PC-3 (cell line): ENCODE measurements at regions not wholly inside any gene's neighbourhood (a gene's known extent, or its start where the extent isn't known, plus 50 kb on each side); places are given as distances from the start of the nearest gene placed in this dataset.
"Not testable (repeated sequence)": the region's sequence is repeated elsewhere in the genome, so short reads cannot be mapped to it uniquely, and the experiment has no call there.

Source experiments
- ATAC-seq: fragments of 200-7000 bp; cut with Tn5 transposase; 2 replicates; pipeline ENCODE4 v1.9.1; 2020; ENCODE audit warnings: mild to moderate bottlenecking, moderate library complexity
- BruUV-seq: library from RNA; stranded (reverse); fragments of 400-500 nt; replicated peaks from 2 replicates; lab custom pipeline; 2021; lab: Mats Ljungman, UMichigan
- CTCF ChIA-PET: fragments of 300-600 bp; sonication (Branson Sonifier 250); formaldehyde crosslinking; loops from one replicate; lab custom pipeline; 2022; ENCODE audit warnings: antibody characterized with exemption; lab: Charles Lee
- POLR2A ChIA-PET: fragments of 300-600 bp; sonication (Branson Sonifier 250); formaldehyde crosslinking; loops from one replicate; lab custom pipeline; 2022; ENCODE audit warnings: antibody characterized with exemption; ENCODE audit not compliant: unreplicated experiment; lab: Charles Lee
- DNase-seq: peaks from one replicate; pipeline ENCODE4 v3.0.0-alpha.2; 2015
- H2AFZ ChIP-seq: fragments of 300-600 bp; sonication (generic); 2 replicates; pipeline ENCODE4 v1.6.0; 2016; ENCODE audit warnings: antibody characterized with exemption, low read length
- H3F3A ChIP-seq: fragments of 300-600 bp; sonication (generic); one replicate; pipeline ENCODE4 v1.6.0; 2017; ENCODE audit warnings: antibody characterized with exemption, low read length, control low read depth, mild to moderate bottlenecking; ENCODE audit not compliant: unreplicated experiment
- H3K27ac ChIP-seq: fragments of 300-600 bp; sonication (generic); 2 replicates; pipeline ENCODE4 v1.5.1; 2016; ENCODE audit warnings: mild to moderate bottlenecking, low read length
- H3K27me3 ChIP-seq: fragments of 300-600 bp; sonication (generic); 2 replicates; pipeline ENCODE4 v1.6.1; 2016; ENCODE audit warnings: low read length, mixed read lengths
- H3K36me3 ChIP-seq: fragments of 300-600 bp; sonication (generic); 2 replicates; pipeline ENCODE4 v1.6.1; 2016; ENCODE audit warnings: low read depth, mixed run types, low read length, mixed read lengths
- H3K4me1 ChIP-seq: fragments of 300-600 bp; sonication (generic); 2 replicates; pipeline ENCODE4 v1.5.1; 2016; ENCODE audit warnings: low read length; ENCODE audit not compliant: insufficient read depth
- H3K4me2 ChIP-seq: fragments of 300-600 bp; sonication (generic); 2 replicates; pipeline ENCODE4 v1.6.0; 2016; ENCODE audit warnings: low read length
- H3K4me3 ChIP-seq: fragments of 300-600 bp; sonication (generic); 2 replicates; pipeline ENCODE4 v1.5.1; 2016; ENCODE audit warnings: mild to moderate bottlenecking, low read length, mixed read lengths
- H3K79me2 ChIP-seq: fragments of 300-600 bp; sonication (generic); 2 replicates; pipeline ENCODE4 v1.6.1; 2017; ENCODE audit warnings: low read length, mixed read lengths
- H3K9ac ChIP-seq: fragments of 300-600 bp; sonication (generic); 2 replicates; pipeline ENCODE4 v1.6.0; 2016; ENCODE audit warnings: mild to moderate bottlenecking, low read length
- H3K9me2 ChIP-seq: fragments of 300-600 bp; sonication (generic); replicated peaks from 2 replicates; pipeline ENCODE4 v1.6.1; 2016; ENCODE audit warnings: mixed run types, low read length, mixed read lengths
- H3K9me3 ChIP-seq: fragments of 300-600 bp; sonication (generic); 2 replicates; pipeline ENCODE4 v1.6.1; 2016; ENCODE audit warnings: low read length, mixed read lengths
- H4K20me1 ChIP-seq: fragments of 300-600 bp; sonication (generic); 2 replicates; pipeline ENCODE4 v1.6.1; 2016; ENCODE audit warnings: low read length, mixed read lengths
- EZH2 ChIP-seq: fragments of 300-600 bp; sonication (generic); IDR thresholded peaks from one replicate; pipeline ENCODE4 v1.6.1; 2017; ENCODE audit warnings: antibody characterized with exemption, mild to moderate bottlenecking, low read length; ENCODE audit not compliant: unreplicated experiment
- EZH2phosphoT487 ChIP-seq: fragments of 300-600 bp; sonication (generic); IDR thresholded peaks from 2 replicates; pipeline ENCODE4 v1.6.1; 2018; ENCODE audit warnings: mild to moderate bottlenecking, antibody characterized with exemption, low read length, borderline replicate concordance
- intact Hi-C: fragments of 100-400 bp; cut with micrococcal nuclease; formaldehyde crosslinking; loops from 2 replicates; pipeline ENCODE4 v1.9.0; 2023
- TF ChIP-seq, protein P1 (sequence below): fragments of 300-600 bp; sonication (generic); conservative IDR thresholded peaks from 2 replicates; pipeline ENCODE4 v1.5.1; 2017; ENCODE audit warnings: antibody characterized with exemption, low read depth, mild to moderate bottlenecking, low read length

DNA sequence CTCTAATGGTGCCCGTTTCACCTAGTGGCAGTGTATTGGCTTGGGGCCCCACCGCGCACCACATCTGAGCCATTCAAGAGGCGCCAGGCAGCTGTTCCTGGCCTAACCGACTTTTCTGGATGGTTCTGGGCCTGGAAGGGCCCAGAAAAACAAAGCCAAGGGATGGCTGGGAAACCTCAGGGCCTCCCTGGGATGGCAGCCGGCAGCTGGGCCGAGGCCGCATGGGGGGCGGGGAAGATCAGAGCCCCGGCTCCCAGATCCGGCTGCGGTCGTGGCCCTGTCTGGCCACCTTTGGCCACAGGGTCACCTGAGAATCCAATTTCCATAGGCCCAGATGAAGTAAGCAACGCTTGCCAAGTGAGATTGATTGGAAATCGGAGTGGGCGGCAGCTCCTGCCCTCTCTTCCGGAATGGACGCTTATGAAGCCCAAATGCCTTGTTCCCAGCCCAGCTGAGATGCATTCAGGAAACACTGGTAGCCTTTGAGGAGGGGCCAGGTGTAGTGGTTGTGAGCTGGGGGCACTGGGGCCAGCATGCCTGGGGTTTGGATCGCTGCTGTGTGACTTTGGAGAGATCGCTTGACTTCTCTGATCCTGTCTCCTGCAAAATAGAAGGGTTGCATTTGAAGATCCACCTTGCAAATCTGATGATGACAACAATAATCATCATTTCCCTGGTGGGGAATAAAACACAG lies 163.8 kb upstream of the GSE1 start:
- Histone ChIP-seq H3K27me3 (no peaks in the 10 kb centered on the region), H3K9ac (no peak overlapping the region), H3K79me2 (no peaks in the 10 kb centered on the region), H3F3A (no peaks in the 10 kb centered on the region), H3K36me3 (no peaks in the 10 kb centered on the region), H4K20me1 (no peaks in the 10 kb centered on the region), H3K4me3 (no peak overlapping the region), H3K4me2 (no peak overlapping the region), H2AFZ (no peak overlapping the region), H3K9me2 (no peaks in the 10 kb centered on the region), H3K4me1 (no peaks in the 10 kb centered on the region), H3K27ac (no peak overlapping the region), H3K9me3 (no peaks in the 10 kb centered on the region)
- TF ChIP-seq, protein P1, sequence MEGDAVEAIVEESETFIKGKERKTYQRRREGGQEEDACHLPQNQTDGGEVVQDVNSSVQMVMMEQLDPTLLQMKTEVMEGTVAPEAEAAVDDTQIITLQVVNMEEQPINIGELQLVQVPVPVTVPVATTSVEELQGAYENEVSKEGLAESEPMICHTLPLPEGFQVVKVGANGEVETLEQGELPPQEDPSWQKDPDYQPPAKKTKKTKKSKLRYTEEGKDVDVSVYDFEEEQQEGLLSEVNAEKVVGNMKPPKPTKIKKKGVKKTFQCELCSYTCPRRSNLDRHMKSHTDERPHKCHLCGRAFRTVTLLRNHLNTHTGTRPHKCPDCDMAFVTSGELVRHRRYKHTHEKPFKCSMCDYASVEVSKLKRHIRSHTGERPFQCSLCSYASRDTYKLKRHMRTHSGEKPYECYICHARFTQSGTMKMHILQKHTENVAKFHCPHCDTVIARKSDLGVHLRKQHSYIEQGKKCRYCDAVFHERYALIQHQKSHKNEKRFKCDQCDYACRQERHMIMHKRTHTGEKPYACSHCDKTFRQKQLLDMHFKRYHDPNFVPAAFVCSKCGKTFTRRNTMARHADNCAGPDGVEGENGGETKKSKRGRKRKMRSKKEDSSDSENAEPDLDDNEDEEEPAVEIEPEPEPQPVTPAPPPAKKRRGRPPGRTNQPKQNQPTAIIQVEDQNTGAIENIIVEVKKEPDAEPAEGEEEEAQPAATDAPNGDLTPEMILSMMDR = no peak
- no peak for TF ChIP-seq EZH2
- TF ChIP-seq EZH2phosphoT487 = no peak
- ChIA-PET CTCF (no interaction called here), POLR2A (no interaction called here)
- no peak for DNase-seq
- intact Hi-C loops = no loop called here
- ATAC-seq = no peak
- no TSS peak for BruUV-seq

DNA sequence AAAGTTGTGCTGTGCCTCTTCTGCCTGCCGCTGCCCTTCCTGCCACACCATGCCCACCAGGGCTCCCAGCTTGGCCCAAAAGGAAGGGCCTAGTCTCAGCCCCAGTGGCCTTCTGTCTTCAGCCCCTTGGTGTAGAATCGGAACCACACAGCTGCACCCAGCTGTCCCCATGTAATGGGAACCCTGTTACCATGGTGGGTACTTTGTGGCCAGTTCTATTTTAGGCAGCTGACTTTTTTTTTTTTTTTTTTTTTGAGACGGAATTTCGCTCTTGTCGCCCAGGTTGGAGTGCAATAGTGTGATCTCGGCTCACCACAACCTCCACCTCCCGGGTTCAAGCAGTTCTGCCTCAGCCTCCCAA lies 163.3 kb upstream of the GSE1 start:
- Histone ChIP-seq H3K36me3 (no peaks in the 10 kb centered on the region), H3K9ac (no peak overlapping the region), H3K27ac (no peak overlapping the region), H3K4me2 (no peak overlapping the region), H3K9me3 (no peaks in the 10 kb centered on the region), H4K20me1 (no peaks in the 10 kb centered on the region), H3F3A (no peaks in the 10 kb centered on the region), H3K4me1 (no peaks in the 10 kb centered on the region), H3K27me3 (no peaks in the 10 kb centered on the region), H3K9me2 (no peaks in the 10 kb centered on the region), H3K79me2 (no peaks in the 10 kb centered on the region), H2AFZ (no peak overlapping the region), H3K4me3 (no peak overlapping the region)
- ATAC-seq (no peak), DNase-seq (no peak)
- no peak for TF ChIP-seq EZH2
- TF ChIP-seq EZH2phosphoT487 = no peak
- TF ChIP-seq, protein P1 = no peak
- intact Hi-C loops = no loop called here
- POLR2A ChIA-PET = no interaction called here
- CTCF ChIA-PET = no interaction called here
- no TSS peak for BruUV-seq

DNA sequence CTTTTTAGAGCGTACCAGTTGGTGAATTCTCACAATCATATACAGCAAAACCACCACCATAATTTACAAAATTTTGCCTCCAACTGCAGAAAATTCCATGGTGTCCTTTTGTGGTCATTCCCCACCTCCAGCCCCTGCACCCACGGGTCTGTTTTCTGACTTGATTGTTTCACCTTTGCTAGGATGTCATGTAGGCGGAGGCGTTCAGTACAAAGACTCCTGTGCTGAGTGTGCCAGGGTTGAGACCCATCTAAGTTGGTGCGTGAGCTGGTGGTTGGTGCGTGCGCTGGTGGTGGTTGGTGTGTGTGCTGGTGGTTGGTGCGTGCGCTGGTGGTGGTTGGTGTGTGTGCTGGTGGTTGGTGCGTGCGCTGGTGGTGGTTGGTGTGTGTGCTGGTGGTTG lies 162.0 kb upstream of the GSE1 start:
- H3K79me2 ChIP-seq, H3K4me1 ChIP-seq, H3K9me3 ChIP-seq, ATAC-seq, H3K27ac ChIP-seq, H4K20me1 ChIP-seq, H2AFZ ChIP-seq, DNase-seq, POLR2A ChIA-PET, intact Hi-C loops, H3K4me2 ChIP-seq, H3F3A ChIP-seq, H3K4me3 ChIP-seq, H3K9me2 ChIP-seq, H3K27me3 ChIP-seq, BruUV-seq, H3K9ac ChIP-seq, H3K36me3 ChIP-seq: not testable (repeated sequence)
- CTCF ChIA-PET = interaction anchor here (0.6 kb wide), 1 partner anchor 23 kb away, joined by 5 read pairs; no protein-coding TSS in a partner anchor
